C4-2B (cell line): ENCODE measurements at regions not wholly inside any gene's neighbourhood (a gene's known extent, or its start where the extent isn't known, plus 50 kb on each side); places are given as distances from the start of the nearest gene placed in this dataset.

ENCODE experiments used
- ZFX ChIP-seq: fragments of 450-650 bp; IDR thresholded peaks from 2 replicates; pipeline ENCODE4 v1.6.1; 2017
- TF ChIP-seq, protein P1 (sequence below): fragments of 450-650 bp; conservative IDR thresholded peaks from 2 replicates; pipeline ENCODE4 v1.5.1; 2017; ENCODE audit warnings: mild to moderate bottlenecking

DNA sequence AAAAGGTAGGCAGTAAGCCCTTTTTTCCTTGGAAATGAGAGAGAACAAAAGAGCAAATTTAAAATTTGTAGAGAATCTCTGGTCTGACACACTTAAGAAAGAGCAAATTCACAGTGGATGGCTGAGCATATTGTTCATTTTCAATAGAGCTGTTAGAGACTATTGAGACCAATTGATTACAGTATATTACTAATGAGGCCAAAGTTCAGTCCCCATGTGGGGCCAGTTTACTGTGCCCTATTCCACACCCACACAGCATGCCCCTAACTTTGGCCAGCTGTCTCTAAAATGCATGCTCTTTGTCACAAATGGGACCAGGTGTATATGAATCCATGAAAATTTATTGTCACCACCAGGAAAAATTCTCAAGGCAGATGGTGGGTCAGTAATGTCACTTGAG, 470.5 kb downstream of the PCDH7 start:
- TF ChIP-seq, protein P1, sequence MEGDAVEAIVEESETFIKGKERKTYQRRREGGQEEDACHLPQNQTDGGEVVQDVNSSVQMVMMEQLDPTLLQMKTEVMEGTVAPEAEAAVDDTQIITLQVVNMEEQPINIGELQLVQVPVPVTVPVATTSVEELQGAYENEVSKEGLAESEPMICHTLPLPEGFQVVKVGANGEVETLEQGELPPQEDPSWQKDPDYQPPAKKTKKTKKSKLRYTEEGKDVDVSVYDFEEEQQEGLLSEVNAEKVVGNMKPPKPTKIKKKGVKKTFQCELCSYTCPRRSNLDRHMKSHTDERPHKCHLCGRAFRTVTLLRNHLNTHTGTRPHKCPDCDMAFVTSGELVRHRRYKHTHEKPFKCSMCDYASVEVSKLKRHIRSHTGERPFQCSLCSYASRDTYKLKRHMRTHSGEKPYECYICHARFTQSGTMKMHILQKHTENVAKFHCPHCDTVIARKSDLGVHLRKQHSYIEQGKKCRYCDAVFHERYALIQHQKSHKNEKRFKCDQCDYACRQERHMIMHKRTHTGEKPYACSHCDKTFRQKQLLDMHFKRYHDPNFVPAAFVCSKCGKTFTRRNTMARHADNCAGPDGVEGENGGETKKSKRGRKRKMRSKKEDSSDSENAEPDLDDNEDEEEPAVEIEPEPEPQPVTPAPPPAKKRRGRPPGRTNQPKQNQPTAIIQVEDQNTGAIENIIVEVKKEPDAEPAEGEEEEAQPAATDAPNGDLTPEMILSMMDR = no peak
- no peak for TF ChIP-seq ZFX
